ENCODE measurements at regions not wholly inside any gene's neighbourhood (a gene's known extent, or its start where the extent isn't known, plus 50 kb on each side); places are given as distances from the start of the nearest gene placed in this dataset.

- no peak for DNase-seq (ENCODE audit: low spot score)
Measured at GRCh38 chr11:26043665-26044064, 288.3 kb upstream of the ANO3 start.

- no peak for DNase-seq (ENCODE audit: low spot score)
Measured at GRCh38 chr11:26044389-26044788, 287.5 kb upstream of the ANO3 start.

DNA sequence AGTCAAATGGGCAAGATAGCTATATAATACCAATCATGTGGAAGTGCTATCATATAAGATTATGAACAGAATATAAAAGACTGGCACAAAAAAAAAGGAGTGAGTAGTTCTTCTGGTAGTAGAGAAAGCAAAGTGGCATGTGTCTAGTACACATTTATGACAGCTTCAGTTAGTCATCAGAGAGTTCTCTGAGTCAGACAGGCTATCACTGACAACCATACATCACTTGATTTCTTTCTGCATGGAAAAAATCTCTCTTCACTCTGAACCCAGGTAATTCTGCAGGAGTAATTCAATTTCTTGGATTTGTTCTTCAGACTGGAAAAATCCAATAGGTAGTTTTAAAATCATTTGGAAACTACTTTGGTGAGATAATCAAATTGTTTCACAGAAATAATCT lies 286.8 kb upstream of the ANO3 start:
- DNase-seq (ENCODE audit: low spot score): no peak

- no peak for DNase-seq (ENCODE audit: low spot score)
Measured at GRCh38 chr11:26048271-26048670, 283.7 kb upstream of the ANO3 start.

DNA sequence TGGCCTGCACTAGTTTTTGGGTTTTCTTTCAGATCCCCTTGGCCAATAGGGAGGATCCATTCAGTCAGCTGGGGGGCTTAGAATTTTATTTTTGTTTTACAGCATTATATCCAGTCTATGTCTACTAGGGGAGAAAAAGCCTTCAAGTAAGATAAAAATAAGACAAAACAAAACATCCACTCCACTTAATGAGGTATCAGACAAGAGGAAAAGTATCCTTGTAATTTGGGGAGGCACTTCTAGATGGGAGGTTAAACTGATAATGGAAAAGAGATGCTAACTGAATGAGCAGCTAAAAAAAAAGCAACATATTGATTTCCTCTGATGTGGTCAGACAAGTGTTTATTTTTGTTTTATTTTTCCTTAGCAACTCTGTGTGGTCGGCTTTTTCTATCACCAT lies 278.0 kb upstream of the ANO3 start:
- no peak for DNase-seq (ENCODE audit: low spot score)

GRCh38 chr11:26062660-26063059 lies 269.3 kb upstream of the ANO3 start:
- DNase-seq (ENCODE audit: low spot score): no peak

- DNase-seq (ENCODE audit: low spot score): no peak
Measured at GRCh38 chr11:26063915-26064314, 268.0 kb upstream of the ANO3 start.

GRCh38 chr11:26065944-26066343 lies 266.0 kb upstream of the ANO3 start:
- DNase-seq (ENCODE audit: low spot score): no peak

DNA sequence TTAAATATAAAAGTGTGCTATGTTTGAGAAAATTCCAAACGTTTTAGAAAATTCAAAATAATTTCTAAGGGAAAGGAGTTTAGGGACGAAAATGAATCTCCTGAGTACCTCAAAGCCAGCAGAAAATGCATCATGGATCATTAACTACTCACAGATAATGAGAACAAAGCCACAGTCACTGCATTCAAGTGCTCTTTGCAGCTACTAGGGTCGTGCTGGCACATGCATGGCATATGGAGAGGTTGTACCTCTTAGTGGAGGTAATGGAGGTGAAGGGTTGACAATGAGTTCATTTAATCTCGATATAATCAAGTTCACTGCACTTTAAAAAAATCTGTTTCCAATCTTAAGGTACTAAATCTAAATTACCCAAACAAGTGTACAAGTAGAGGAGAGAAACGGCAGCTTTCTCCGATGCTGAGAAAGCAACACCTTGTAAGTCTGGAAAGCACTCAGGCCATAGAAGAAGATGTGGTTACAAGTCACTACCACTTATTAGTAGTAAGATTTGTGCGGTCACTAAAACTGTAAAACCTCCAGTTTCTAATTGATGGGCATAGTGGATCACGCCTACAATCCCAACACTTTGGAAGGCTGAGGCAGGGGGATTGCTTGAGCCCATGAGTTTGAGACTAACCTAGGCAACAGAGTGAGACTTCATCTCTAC lies 261.1 kb upstream of the ANO3 start:
- no peak for DNase-seq (ENCODE audit: low spot score)

DNA sequence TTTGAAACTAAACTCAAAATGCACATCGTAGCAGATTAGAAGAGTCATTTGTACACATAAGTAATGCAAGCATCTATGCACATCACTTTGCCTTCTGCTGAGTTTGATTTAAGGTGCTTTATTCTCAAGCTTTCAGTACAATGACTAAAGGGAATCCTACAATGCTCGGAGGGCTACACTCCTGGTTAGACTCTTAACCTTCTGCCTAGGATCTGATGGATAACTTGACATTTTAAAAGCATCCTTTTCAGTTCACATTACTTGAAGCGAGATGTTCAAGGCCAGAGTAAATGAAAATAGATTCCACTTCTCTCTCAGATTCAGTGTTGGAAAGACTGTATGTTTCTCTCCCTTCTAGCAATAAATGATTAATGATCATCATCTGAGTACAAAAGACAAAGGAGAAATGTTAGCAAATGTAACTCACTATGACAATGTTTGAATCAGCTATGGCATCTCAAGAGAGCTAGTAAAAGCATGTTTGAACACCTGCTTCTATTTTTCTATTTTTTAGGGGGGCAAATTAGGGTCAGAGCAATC lies 259.2 kb upstream of the ANO3 start:
- no peak for DNase-seq (ENCODE audit: low spot score)

DNA sequence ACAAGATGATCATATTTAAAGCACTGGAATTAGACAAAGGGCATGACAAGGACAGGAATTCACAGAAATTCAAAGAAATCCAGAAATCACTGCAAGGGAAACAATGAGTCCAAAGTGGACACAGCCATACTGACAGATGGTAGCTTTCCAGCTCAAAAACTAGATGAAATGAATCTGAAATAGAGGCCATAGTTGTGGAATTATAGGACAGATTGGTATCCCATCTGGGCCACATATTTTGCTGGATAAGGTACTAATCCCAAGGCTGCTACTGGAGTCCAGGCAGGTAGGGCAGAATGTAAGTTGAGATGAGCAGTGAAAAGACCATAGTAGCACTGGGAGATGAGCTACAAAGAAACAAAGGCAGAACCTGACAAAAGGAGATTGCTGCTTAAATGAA lies 258.3 kb upstream of the ANO3 start:
- no peak for DNase-seq (ENCODE audit: low spot score)

- DNase-seq (ENCODE audit: low spot score): no peak
Measured at GRCh38 chr11:26076233-26076990, 255.5 kb upstream of the ANO3 start.

- DNase-seq (ENCODE audit: low spot score): no peak
Measured at GRCh38 chr11:26078231-26078821, 253.6 kb upstream of the ANO3 start.

DNA sequence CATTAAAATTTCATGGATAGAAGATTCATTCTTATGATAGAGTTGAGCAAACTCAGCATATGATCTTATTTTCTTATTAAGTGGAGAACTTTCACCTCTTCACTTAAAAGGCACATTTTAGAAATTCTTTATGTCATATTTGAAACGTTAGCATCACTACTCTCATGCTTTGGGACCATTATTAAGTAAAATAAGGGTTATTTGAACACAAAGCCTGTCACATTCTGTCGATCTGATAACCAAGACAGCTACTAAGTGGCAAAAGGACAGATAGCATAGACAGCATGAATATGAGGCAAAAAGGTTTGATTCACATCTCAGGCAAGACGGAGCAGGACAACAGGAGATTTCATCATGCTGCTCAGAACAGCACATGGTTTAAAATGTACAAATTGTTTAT lies 247.6 kb upstream of the ANO3 start:
- no peak for DNase-seq (ENCODE audit: low spot score)

- DNase-seq (ENCODE audit: low spot score): no peak
Measured at GRCh38 chr11:26086028-26086427, 245.9 kb upstream of the ANO3 start.

- DNase-seq (ENCODE audit: low spot score): no peak
Measured at GRCh38 chr11:26087120-26087935, 244.6 kb upstream of the ANO3 start.

DNA sequence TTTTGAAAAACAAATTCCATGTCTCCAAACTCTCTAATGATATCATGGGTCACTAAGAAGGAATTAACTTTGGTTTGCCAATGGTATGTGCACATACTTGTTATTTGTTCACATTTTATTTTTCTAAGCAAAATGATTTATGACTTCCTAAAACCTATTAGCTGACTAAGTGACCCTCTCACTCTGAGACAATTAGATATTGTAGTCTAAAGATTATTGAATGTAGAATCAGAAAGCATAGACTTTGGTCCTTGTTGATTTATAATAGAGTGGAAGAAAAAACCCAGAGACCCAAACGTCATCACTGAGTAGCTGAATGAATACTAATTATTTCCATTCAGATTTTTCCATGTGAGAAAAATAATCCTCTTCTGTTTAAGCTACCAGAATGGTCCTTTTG lies 243.5 kb upstream of the ANO3 start:
- DNase-seq (ENCODE audit: low spot score): no peak

DNA sequence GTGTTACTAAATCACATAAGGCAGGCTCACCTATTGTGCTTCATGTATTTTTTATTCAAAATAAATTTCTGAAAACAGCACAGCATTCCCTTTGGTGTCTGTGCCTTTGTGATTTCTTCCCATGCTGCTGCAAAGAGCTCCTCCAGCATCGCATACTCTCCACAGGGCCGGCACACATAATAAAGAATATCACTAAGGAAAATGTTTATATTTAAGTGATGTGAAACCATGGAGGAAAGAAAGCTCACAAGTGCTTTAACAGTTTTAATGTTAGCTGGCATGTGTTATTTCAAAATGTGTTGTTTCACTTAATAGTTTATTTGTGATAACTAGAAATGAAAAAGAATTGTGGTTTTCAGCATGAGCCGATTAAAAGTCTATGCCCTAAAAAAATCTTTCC lies 241.3 kb upstream of the ANO3 start:
- DNase-seq (ENCODE audit: low spot score): no peak

DNA sequence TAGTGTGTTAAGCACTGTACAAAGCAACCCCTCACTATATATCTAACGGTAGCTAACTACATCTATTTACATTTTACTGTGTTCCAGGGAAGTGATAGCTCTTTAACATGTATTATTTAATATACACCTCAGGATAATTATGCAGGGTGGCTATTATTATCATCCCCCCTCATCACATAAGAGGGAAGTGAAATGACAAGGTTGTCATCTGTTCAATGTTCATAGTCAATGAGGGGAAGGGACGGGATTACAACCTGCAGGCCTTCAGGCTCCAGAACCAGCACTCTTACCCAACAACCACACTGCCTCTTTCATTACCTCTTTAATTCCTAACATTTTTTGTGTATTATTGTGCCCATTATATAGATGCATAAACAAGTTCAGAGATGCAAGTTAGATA lies 238.7 kb upstream of the ANO3 start:
- no peak for DNase-seq (ENCODE audit: low spot score)

GRCh38 chr11:26095340-26095739 lies 236.6 kb upstream of the ANO3 start:
- DNase-seq (ENCODE audit: low spot score): no peak

DNA sequence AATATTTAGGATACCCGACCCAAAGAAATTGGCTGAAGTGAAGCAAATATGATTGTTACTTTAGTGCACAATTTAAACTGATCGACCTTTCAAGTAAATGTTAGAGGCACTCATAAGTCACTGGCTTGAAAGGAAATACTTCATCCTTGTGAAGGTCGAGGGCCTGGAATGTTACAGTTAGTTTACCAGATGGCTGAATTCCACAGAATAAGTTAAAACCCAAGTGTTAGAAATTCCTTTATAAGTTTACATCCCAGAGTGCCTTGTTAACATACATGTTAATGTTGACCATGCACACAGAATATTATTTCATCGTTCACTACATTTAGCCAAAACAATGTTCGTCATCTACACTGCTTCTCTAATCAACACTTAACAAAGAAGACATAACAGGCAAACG lies 235.5 kb upstream of the ANO3 start:
- no peak for DNase-seq (ENCODE audit: low spot score)

- no peak for DNase-seq (ENCODE audit: low spot score)
Measured at GRCh38 chr11:26102325-26102724, 229.6 kb upstream of the ANO3 start.

Measured in CD4-positive, alpha-beta T cell treated with Interleukin-15 for 4 hours (primary cell).